ENCODE measurements at regions not wholly inside any gene's neighbourhood (a gene's known extent, or its start where the extent isn't known, plus 50 kb on each side); places are given as distances from the start of the nearest gene placed in this dataset.

DNA sequence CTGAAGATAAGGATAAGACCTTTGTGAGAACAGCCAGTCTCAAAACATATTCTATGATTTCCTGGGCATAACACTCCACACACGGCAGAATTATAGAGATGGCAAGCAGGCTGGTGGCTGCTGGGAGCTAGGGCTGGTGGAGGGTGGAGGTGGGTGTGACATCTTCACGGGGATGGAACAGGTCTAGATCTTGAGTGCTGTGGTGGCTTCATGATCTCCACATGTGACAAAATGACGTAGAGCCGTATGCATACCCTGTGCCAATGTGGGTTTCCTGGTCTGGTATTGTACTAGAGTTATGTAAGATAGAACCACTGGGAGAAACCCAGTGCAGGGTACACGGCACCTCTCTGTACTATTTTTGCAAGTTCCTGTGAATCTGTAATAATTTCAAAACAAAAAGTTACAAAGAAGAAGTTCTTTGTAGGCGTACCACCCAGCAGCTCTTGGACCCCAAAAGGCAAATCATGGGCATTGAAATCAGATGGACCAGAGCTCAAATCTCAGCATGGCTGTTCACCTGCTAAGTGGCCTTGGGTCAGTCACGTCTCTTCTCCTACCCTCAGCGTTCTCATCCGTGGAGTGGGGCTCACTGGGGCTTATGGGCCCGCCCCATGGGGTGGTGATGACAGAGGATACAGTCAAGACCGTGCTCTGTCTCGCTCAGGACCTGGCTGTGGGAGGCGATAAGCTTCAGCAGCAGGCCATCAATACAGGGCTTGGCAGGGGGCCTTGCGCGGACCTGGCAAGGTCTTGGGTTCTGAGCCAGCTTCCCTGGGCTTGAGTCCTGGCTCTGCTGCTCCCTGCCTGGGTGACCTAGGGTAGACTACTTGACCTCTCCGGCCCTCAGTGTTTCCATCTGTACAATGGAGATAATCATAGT, 74.7 kb upstream of the UNC5A start:
- TF ChIP-seq, protein P1, sequence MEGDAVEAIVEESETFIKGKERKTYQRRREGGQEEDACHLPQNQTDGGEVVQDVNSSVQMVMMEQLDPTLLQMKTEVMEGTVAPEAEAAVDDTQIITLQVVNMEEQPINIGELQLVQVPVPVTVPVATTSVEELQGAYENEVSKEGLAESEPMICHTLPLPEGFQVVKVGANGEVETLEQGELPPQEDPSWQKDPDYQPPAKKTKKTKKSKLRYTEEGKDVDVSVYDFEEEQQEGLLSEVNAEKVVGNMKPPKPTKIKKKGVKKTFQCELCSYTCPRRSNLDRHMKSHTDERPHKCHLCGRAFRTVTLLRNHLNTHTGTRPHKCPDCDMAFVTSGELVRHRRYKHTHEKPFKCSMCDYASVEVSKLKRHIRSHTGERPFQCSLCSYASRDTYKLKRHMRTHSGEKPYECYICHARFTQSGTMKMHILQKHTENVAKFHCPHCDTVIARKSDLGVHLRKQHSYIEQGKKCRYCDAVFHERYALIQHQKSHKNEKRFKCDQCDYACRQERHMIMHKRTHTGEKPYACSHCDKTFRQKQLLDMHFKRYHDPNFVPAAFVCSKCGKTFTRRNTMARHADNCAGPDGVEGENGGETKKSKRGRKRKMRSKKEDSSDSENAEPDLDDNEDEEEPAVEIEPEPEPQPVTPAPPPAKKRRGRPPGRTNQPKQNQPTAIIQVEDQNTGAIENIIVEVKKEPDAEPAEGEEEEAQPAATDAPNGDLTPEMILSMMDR (IDR thresholded peaks at IDR 0.05; ENCODE audit: poor library complexity, severe bottlenecking), result no peak
- TF ChIP-seq POLR2AphosphoS5 (IDR thresholded peaks at IDR 0.05), result no peak
- TF ChIP-seq EZH2 (IDR thresholded peaks at IDR 0.05; ENCODE audit: borderline replicate concordance, insufficient read depth, low read length, poor library complexity, severe bottlenecking), result no peak
- no peak for TF ChIP-seq MXI1 (conservative IDR thresholded peaks at IDR 0.05; ENCODE audit: poor library complexity, severe bottlenecking)
- no peak for TF ChIP-seq SMC3 (conservative IDR thresholded peaks at IDR 0.05; ENCODE audit: poor library complexity)

Measured in neural cell (in vitro differentiated cells).